ENCODE measurements at regions not wholly inside any gene's neighbourhood (a gene's known extent, or its start where the extent isn't known, plus 50 kb on each side); places are given as distances from the start of the nearest gene placed in this dataset.

- no peak for ATAC-seq
- Histone ChIP-seq H3K36me3 (ENCODE audit: control insufficient read depth, insufficient read depth, low read length) (no peaks in the 10 kb centered on the region), H3K4me3 (ENCODE audit: low read depth in 2 of 2, low read length in 2 of 2) (no peak overlapping the region), H3K9me3 (ENCODE audit: control insufficient read depth, insufficient read depth, low read depth, low read length) (no peaks in the 10 kb centered on the region), H3K4me1 (ENCODE audit: control insufficient read depth, insufficient read depth, low read length) (no peaks in the 10 kb centered on the region), H3K27me3 (ENCODE audit: control insufficient read depth, insufficient read depth, low read length) (no peaks in the 10 kb centered on the region), H3K27ac (ENCODE audit: low read length) (no peak overlapping the region)
- ChIA-PET POLR2A (no interaction called here), CTCF (no interaction called here)
- DNase-seq (ENCODE audit: low read depth, low spot score), result no peak
- no peak for TF ChIP-seq POLR2AphosphoS5 (IDR thresholded peaks at IDR 0.05; ENCODE audit: low read depth, low read length)
- TF ChIP-seq, protein P1, sequence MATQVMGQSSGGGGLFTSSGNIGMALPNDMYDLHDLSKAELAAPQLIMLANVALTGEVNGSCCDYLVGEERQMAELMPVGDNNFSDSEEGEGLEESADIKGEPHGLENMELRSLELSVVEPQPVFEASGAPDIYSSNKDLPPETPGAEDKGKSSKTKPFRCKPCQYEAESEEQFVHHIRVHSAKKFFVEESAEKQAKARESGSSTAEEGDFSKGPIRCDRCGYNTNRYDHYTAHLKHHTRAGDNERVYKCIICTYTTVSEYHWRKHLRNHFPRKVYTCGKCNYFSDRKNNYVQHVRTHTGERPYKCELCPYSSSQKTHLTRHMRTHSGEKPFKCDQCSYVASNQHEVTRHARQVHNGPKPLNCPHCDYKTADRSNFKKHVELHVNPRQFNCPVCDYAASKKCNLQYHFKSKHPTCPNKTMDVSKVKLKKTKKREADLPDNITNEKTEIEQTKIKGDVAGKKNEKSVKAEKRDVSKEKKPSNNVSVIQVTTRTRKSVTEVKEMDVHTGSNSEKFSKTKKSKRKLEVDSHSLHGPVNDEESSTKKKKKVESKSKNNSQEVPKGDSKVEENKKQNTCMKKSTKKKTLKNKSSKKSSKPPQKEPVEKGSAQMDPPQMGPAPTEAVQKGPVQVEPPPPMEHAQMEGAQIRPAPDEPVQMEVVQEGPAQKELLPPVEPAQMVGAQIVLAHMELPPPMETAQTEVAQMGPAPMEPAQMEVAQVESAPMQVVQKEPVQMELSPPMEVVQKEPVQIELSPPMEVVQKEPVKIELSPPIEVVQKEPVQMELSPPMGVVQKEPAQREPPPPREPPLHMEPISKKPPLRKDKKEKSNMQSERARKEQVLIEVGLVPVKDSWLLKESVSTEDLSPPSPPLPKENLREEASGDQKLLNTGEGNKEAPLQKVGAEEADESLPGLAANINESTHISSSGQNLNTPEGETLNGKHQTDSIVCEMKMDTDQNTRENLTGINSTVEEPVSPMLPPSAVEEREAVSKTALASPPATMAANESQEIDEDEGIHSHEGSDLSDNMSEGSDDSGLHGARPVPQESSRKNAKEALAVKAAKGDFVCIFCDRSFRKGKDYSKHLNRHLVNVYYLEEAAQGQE (IDR thresholded peaks at IDR 0.05; ENCODE audit: insufficient read depth in 1 of 2, low read depth in 2 of 2, low read length in 1 of 2), result no peak
- TF ChIP-seq, protein P2, sequence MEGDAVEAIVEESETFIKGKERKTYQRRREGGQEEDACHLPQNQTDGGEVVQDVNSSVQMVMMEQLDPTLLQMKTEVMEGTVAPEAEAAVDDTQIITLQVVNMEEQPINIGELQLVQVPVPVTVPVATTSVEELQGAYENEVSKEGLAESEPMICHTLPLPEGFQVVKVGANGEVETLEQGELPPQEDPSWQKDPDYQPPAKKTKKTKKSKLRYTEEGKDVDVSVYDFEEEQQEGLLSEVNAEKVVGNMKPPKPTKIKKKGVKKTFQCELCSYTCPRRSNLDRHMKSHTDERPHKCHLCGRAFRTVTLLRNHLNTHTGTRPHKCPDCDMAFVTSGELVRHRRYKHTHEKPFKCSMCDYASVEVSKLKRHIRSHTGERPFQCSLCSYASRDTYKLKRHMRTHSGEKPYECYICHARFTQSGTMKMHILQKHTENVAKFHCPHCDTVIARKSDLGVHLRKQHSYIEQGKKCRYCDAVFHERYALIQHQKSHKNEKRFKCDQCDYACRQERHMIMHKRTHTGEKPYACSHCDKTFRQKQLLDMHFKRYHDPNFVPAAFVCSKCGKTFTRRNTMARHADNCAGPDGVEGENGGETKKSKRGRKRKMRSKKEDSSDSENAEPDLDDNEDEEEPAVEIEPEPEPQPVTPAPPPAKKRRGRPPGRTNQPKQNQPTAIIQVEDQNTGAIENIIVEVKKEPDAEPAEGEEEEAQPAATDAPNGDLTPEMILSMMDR (IDR thresholded peaks at IDR 0.05), result no peak
- no peak for TF ChIP-seq SIN3A (IDR thresholded peaks at IDR 0.05; ENCODE audit: borderline replicate concordance, insufficient read depth, low read depth, low read length)
- no peak for TF ChIP-seq TCF7L2 (IDR thresholded peaks at IDR 0.05; ENCODE audit: low read depth, low read length)
- in situ Hi-C loops (cut with HindIII; ENCODE audit: low pct_unique_long_range_greater_than_20kb, low sequenced_read_pairs), result no loop called here
- no TSS peak for BruUV-seq (replicated peaks)
- intact Hi-C loops (cut with micrococcal nuclease; ENCODE audit: unreplicated experiment), result no loop called here
These were observed 2275.1 kb downstream of the PCDH7 start for GRCh38 chr4:32994981-32995881.

DNA sequence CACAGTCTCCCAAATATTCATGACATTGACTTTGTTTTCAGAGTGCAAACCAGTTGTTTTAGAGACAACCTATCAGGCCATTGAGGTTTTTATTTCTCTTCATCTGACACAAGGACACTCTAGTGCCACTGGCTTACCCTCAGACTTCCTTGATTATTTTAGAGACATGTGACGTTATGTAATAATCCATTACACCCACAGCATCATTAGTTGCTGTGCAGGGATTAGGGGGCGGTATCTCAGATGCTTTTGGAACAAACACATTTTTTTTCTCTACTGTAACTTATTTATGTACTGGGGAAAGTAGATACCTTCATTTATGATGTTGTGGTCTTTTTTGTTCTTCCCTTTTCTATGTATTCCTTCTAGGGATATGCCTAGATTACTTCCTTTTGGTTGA is 2293.1 kb downstream of the PCDH7 start:
- BruUV-seq (replicated peaks), result no TSS peak

More for the DNA sequence above, 2293.1 kb downstream of the PCDH7 start:
- Histone ChIP-seq H3K9me3 (ENCODE audit: control insufficient read depth, insufficient read depth, low read depth, low read length) (no peaks in the 10 kb centered on the region), H3K36me3 (ENCODE audit: control insufficient read depth, insufficient read depth, low read length) (no peaks in the 10 kb centered on the region), H3K27me3 (ENCODE audit: control insufficient read depth, insufficient read depth, low read length) (no peaks in the 10 kb centered on the region), H3K4me1 (ENCODE audit: control insufficient read depth, insufficient read depth, low read length) (no peaks in the 10 kb centered on the region), H3K4me3 (ENCODE audit: low read depth in 2 of 2, low read length in 2 of 2) (no peak overlapping the region), H3K27ac (ENCODE audit: low read length) (no peak overlapping the region)
- intact Hi-C loops (cut with micrococcal nuclease; ENCODE audit: unreplicated experiment) (no loop called here), in situ Hi-C loops (cut with HindIII; ENCODE audit: low pct_unique_long_range_greater_than_20kb, low sequenced_read_pairs) (no loop called here)
- ChIA-PET CTCF (no interaction called here), POLR2A (no interaction called here)
- TF ChIP-seq POLR2AphosphoS5 (IDR thresholded peaks at IDR 0.05; ENCODE audit: low read depth, low read length) (no peak), SIN3A (IDR thresholded peaks at IDR 0.05; ENCODE audit: borderline replicate concordance, insufficient read depth, low read depth, low read length) (no peak), TCF7L2 (IDR thresholded peaks at IDR 0.05; ENCODE audit: low read depth, low read length) (no peak)
- TF ChIP-seq, protein P2 (IDR thresholded peaks at IDR 0.05), result no peak
- TF ChIP-seq, protein P1 (IDR thresholded peaks at IDR 0.05; ENCODE audit: insufficient read depth in 1 of 2, low read depth in 2 of 2, low read length in 1 of 2), result no peak
- DNase-seq (ENCODE audit: low read depth, low spot score) (no peak), ATAC-seq (no peak)

Measured in Panc1 (cell line).